ENCODE measurements at regions not wholly inside any gene's neighbourhood (a gene's known extent, or its start where the extent isn't known, plus 50 kb on each side); places are given as distances from the start of the nearest gene placed in this dataset.

- DNase-seq: no peak
These were observed 292.9 kb downstream of the NSG2 start for GRCh38 chr5:174338185-174339010.

GRCh38 chr5:174339130-174339529 lies 293.6 kb downstream of the NSG2 start:
- no peak for DNase-seq

- no peak for DNase-seq
These were observed 294.7 kb downstream of the NSG2 start for GRCh38 chr5:174340226-174340625.

GRCh38 chr5:174342696-174343095 lies 297.2 kb downstream of the NSG2 start:
- no peak for DNase-seq

- no peak for DNase-seq
These were observed 298.3 kb downstream of the NSG2 start for GRCh38 chr5:174343826-174344225.

GRCh38 chr5:174344335-174344734 lies 298.8 kb downstream of the NSG2 start:
- DNase-seq: no peak

GRCh38 chr5:174347183-174347582 lies 301.7 kb downstream of the NSG2 start:
- DNase-seq: no peak

- DNase-seq: no peak
These were observed 302.9 kb downstream of the NSG2 start for GRCh38 chr5:174348311-174348981.

- DNase-seq: no peak
These were observed 307.2 kb downstream of the NSG2 start for GRCh38 chr5:174352681-174353080.

- DNase-seq: no peak
These were observed 309.1 kb downstream of the NSG2 start for GRCh38 chr5:174354571-174354970.

- DNase-seq: no peak
These were observed 309.7 kb downstream of the NSG2 start for GRCh38 chr5:174355208-174355612.

- no peak for DNase-seq
These were observed 310.5 kb downstream of the NSG2 start for GRCh38 chr5:174355995-174356394.

GRCh38 chr5:174356536-174356935 lies 311.0 kb downstream of the NSG2 start:
- DNase-seq: no peak

- DNase-seq: no peak
These were observed 312.8 kb downstream of the NSG2 start for GRCh38 chr5:174358276-174358675.

GRCh38 chr5:174359071-174359470 lies 313.6 kb downstream of the NSG2 start:
- DNase-seq: no peak

- DNase-seq: no peak
These were observed 317.0 kb downstream of the NSG2 start for GRCh38 chr5:174362514-174362913.

- DNase-seq: no peak
These were observed 318.4 kb downstream of the NSG2 start for GRCh38 chr5:174363934-174364333.

- no peak for DNase-seq
These were observed 319.2 kb downstream of the NSG2 start for GRCh38 chr5:174364676-174365075.

- no peak for DNase-seq
These were observed 326.1 kb downstream of the NSG2 start for GRCh38 chr5:174371600-174372094.

GRCh38 chr5:174374206-174374605 lies 328.7 kb downstream of the NSG2 start:
- no peak for DNase-seq

GRCh38 chr5:174376056-174376455 lies 330.6 kb downstream of the NSG2 start:
- DNase-seq: no peak

GRCh38 chr5:174376726-174377373 lies 331.3 kb downstream of the NSG2 start:
- DNase-seq: no peak

- DNase-seq: no peak
These were observed 332.8 kb downstream of the NSG2 start for GRCh38 chr5:174378121-174378874.

Data from NCI-H446 (cell line).